ENCODE measurements at regions not wholly inside any gene's neighbourhood (a gene's known extent, or its start where the extent isn't known, plus 50 kb on each side); places are given as distances from the start of the nearest gene placed in this dataset.

DNA sequence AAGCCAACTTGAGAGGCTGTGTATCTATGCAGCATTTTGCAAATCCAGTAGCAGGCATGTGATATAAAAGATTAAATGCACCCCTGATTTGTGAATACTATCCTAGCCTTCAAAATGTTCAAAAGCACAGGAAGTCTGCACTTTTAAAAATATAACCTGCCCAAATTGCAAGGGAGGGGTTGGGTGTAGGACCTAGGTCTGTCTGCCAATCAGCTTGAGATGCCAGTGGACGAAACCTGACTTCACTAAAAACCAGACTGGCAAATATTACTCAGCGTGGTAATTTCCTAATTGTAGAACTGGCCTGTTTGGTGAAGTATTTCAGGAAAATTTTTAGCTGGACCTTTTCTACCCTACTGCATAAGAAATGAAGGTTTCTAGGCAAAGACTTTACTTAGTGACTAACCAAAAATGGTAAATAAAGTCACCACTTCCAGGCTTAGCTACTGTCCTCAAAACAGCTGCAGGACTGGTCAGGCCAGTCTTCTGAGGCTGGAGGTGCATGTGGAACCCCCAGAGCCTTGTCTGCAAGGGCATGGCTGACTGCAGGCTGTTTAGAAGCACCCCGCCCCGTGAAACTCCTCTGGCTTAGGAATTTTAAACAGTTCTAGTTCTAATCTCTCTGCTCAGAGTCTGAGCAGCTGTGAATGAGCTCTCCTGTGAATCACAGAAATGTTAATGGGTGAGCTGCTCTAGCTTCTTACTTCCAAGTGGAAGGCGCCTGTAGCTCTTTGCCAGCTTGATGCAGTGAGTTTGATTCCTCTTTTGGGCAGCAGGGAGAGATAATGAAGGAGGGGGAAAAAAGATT is 104.4 kb upstream of the ESR1 start:
- H3K4me3 ChIP-seq = no peak overlapping the region
- TF ChIP-seq, protein P1, sequence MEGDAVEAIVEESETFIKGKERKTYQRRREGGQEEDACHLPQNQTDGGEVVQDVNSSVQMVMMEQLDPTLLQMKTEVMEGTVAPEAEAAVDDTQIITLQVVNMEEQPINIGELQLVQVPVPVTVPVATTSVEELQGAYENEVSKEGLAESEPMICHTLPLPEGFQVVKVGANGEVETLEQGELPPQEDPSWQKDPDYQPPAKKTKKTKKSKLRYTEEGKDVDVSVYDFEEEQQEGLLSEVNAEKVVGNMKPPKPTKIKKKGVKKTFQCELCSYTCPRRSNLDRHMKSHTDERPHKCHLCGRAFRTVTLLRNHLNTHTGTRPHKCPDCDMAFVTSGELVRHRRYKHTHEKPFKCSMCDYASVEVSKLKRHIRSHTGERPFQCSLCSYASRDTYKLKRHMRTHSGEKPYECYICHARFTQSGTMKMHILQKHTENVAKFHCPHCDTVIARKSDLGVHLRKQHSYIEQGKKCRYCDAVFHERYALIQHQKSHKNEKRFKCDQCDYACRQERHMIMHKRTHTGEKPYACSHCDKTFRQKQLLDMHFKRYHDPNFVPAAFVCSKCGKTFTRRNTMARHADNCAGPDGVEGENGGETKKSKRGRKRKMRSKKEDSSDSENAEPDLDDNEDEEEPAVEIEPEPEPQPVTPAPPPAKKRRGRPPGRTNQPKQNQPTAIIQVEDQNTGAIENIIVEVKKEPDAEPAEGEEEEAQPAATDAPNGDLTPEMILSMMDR (IDR thresholded peaks at IDR 0.05) = no peak
- TF ChIP-seq POLR2A (IDR thresholded peaks at IDR 0.05) = no peak
- H3K4me1 ChIP-seq = no peaks in the 10 kb centered on the region
- no peak for DNase-seq
- no peak overlapping the region for H3K27ac ChIP-seq
- no peaks in the 10 kb centered on the region for H3K27me3 ChIP-seq
- H3K36me3 ChIP-seq = no peaks in the 10 kb centered on the region
- no peaks in the 10 kb centered on the region for H3K9me3 ChIP-seq

DNA sequence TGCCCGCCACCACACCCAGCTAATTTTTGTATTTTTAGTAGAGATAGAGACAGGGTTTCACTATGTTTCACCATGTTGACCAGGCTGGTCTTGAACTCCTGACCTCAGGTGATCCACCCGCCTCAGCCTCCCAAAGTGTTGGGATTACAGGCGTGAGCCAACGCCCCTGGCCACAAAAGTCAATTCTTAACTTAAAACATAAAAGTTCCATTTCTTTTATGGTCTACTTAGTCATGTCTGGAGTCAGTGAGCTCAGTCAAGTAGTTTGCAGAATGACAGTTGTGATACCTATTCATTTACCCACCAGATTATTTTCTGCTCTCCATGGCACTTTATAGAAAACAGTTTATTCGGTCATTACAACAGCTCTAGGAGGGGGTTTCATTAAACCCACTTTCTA is 103.1 kb upstream of the ESR1 start:
- Histone ChIP-seq H3K4me3 (no peak overlapping the region), H3K9me3 (no peaks in the 10 kb centered on the region), H3K36me3 (no peaks in the 10 kb centered on the region), H3K4me1 (no peaks in the 10 kb centered on the region), H3K27ac (no peak overlapping the region), H3K27me3 (no peaks in the 10 kb centered on the region)
- no peak for DNase-seq
- no peak for TF ChIP-seq POLR2A (IDR thresholded peaks at IDR 0.05)
- TF ChIP-seq, protein P1 (IDR thresholded peaks at IDR 0.05) = no peak

DNA sequence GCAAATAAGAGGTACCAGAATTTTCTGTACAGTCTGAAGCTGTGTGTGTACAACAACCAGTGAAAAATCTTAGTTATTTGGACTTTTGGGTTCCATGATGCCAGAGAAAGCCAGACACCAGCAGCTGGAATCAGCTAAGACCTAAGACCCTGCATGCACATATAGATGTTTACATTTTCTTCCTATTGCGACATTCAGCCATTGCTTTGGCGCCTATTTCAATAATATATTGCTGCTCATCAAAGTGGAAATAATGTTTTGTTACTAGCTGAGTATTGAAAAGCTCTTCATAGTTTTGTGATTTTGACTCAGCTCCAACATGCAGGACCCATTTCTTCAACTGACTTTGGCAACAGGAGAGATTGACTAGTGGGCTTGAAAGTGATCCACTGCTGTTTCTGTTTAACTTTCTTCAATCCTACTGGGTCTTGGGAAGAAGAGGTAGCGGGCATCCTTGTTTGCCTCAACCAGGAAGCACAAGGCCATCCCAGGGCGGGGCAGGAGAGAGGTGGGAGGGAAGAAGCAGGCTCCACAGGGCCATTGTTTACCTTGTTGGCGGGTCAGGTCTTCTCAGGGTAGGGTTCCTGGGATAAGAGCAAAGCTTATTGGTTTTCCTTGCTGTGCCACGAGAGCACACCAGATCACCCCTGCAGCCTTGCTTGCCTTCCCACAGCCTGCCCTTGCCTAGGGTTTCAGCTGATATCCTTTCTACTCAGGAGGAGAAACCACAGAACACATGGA is 101.3 kb upstream of the ESR1 start:
- no peak for TF ChIP-seq POLR2A (IDR thresholded peaks at IDR 0.05)
- TF ChIP-seq, protein P1 (IDR thresholded peaks at IDR 0.05) = no peak
- DNase-seq = no peak
- H3K9me3 ChIP-seq = no peaks in the 10 kb centered on the region
- H3K4me3 ChIP-seq = no peak overlapping the region
- no peaks in the 10 kb centered on the region for H3K27me3 ChIP-seq
- no peaks in the 10 kb centered on the region for H3K4me1 ChIP-seq
- H3K36me3 ChIP-seq = no peaks in the 10 kb centered on the region
- no peak overlapping the region for H3K27ac ChIP-seq

DNA sequence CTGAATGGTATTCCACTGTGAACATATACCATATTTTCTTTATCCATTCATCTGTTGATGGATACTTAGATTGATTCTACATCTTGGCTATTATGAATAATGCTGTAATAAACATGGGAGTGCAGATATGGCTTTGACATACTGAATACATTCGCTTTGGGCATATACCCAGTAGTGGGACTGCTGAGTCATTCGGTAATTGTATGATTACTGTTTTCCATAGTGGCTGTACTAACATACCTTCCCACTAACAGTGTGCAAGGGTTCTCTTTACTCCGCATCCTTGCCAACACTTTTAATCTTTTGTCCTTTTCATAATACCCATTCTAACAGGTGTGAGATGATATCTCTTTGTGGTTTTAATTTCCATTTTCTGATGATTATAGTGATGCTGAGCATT is 98.2 kb upstream of the ESR1 start:
- H3K4me1 ChIP-seq = no peaks in the 10 kb centered on the region
- DNase-seq = no peak
- H3K27ac ChIP-seq = no peak overlapping the region
- no peak for TF ChIP-seq POLR2A (IDR thresholded peaks at IDR 0.05)
- TF ChIP-seq, protein P1 (IDR thresholded peaks at IDR 0.05) = no peak
- no peaks in the 10 kb centered on the region for H3K9me3 ChIP-seq
- H3K4me3 ChIP-seq = no peak overlapping the region
- no peaks in the 10 kb centered on the region for H3K36me3 ChIP-seq
- H3K27me3 ChIP-seq = no peaks in the 10 kb centered on the region

DNA sequence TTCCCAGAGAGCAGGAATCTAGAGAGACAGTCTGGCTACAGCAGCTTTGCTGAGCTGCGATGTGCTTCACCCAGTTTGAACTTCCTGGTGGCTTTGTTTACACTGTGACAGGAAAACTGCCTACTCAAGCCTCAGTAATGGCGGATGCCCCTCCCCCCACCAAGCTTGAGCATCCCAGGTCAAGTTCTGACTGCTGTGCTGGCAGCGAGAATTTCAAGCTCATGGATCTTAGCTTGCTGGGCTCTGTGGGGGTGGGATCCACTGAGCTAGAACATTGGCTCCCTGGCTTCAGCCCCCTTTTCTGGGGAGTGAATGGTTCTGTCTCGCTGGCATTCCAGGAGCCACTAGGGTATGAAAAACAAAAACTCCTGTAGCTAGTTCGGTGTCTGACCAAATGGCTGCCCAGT is 91.0 kb upstream of the ESR1 start:
- Histone ChIP-seq H3K36me3 (no peaks in the 10 kb centered on the region), H3K4me1 (no peaks in the 10 kb centered on the region), H3K27ac (no peak overlapping the region), H3K4me3 (no peak overlapping the region), H3K9me3 (no peaks in the 10 kb centered on the region), H3K27me3 (no peaks in the 10 kb centered on the region)
- no peak for DNase-seq
- no peak for TF ChIP-seq POLR2A (IDR thresholded peaks at IDR 0.05)
- TF ChIP-seq, protein P1 (IDR thresholded peaks at IDR 0.05) = no peak
